Caco-2 (cell line): ENCODE measurements at regions not wholly inside any gene's neighbourhood (a gene's known extent, or its start where the extent isn't known, plus 50 kb on each side); places are given as distances from the start of the nearest gene placed in this dataset.
"Not testable (repeated sequence)": the region's sequence is repeated elsewhere in the genome, so short reads cannot be mapped to it uniquely, and the experiment has no call there.

Experiments used
- BruUV-seq: library from RNA; stranded (reverse); fragments of 400-500 nt; replicated peaks from 2 replicates; lab custom pipeline; 2021; lab: Mats Ljungman, UMichigan
- CTCF ChIA-PET: fragments of 300-600 bp; sonication (Branson Sonifier 250); formaldehyde crosslinking; loops from one replicate; lab custom pipeline; 2022; ENCODE audit warnings: antibody characterized with exemption; lab: Charles Lee
- POLR2A ChIA-PET: fragments of 300-600 bp; sonication (Branson Sonifier 250); formaldehyde crosslinking; loops from one replicate; lab custom pipeline; 2022; ENCODE audit warnings: antibody characterized with exemption; lab: Charles Lee
- DNase-seq, 2 experiments: peaks; one replicate each; pipeline versions ENCODE4 v3.0.0 to v3.0.0-alpha.2; 2020 to 2022
- H3K27me3 ChIP-seq: replicated peaks from 2 replicates; pipeline ENCODE4 v1.6.0; 2011; ENCODE audit warnings: low read length; ENCODE audit not compliant: control insufficient read depth, insufficient read depth
- H3K36me3 ChIP-seq: 2 replicates; pipeline ENCODE4 v1.5.1; 2011; ENCODE audit warnings: low read length; ENCODE audit not compliant: control insufficient read depth, insufficient read depth
- H3K4me1 ChIP-seq: fragments of 250-450 bp; sonication (Bioruptor Pico); 2 replicates; pipeline ENCODE4 v1.5.1; 2020; ENCODE audit warnings: mild to moderate bottlenecking
- H3K4me3 ChIP-seq: 2 replicates; pipeline ENCODE4 v1.5.1; 2011; ENCODE audit warnings: low read depth, mild to moderate bottlenecking, control low read depth, low read length
- H3K9me3 ChIP-seq: fragments of 250-450 bp; sonication (Bioruptor Pico); 2 replicates; pipeline ENCODE4 v1.5.1; 2020; ENCODE audit warnings: mild to moderate bottlenecking, moderate library complexity
- H3K27ac Mint-ChIP-seq: one replicate; pipeline ENCODE4 v1.8.0; 2022; ENCODE audit warnings: mixed read lengths; ENCODE audit not compliant: unreplicated experiment
- H3K27me3 Mint-ChIP-seq: one replicate; pipeline ENCODE4 v1.8.0; 2022; ENCODE audit warnings: mixed read lengths; ENCODE audit not compliant: insufficient read depth, unreplicated experiment
- H3K36me3 Mint-ChIP-seq: one replicate; pipeline ENCODE4 v1.8.0; 2022; ENCODE audit warnings: mild to moderate bottlenecking, mixed read lengths; ENCODE audit not compliant: insufficient read depth, unreplicated experiment
- H3K4me1 Mint-ChIP-seq: one replicate; pipeline ENCODE4 v1.8.0; 2022; ENCODE audit warnings: low read depth, mixed read lengths; ENCODE audit not compliant: unreplicated experiment
- H3K4me3 Mint-ChIP-seq: one replicate; pipeline ENCODE4 v1.8.0; 2022; ENCODE audit warnings: mild to moderate bottlenecking, moderate library complexity, mixed read lengths; ENCODE audit not compliant: unreplicated experiment
- H3K9me3 Mint-ChIP-seq: one replicate; pipeline ENCODE4 v1.8.0; 2022; ENCODE audit warnings: mixed read lengths; ENCODE audit not compliant: unreplicated experiment
- intact Hi-C: fragments of 100-400 bp; cut with micrococcal nuclease; formaldehyde crosslinking; loops from one replicate; pipeline ENCODE4 v1.10.0; 2022; ENCODE audit not compliant: unreplicated experiment

DNA sequence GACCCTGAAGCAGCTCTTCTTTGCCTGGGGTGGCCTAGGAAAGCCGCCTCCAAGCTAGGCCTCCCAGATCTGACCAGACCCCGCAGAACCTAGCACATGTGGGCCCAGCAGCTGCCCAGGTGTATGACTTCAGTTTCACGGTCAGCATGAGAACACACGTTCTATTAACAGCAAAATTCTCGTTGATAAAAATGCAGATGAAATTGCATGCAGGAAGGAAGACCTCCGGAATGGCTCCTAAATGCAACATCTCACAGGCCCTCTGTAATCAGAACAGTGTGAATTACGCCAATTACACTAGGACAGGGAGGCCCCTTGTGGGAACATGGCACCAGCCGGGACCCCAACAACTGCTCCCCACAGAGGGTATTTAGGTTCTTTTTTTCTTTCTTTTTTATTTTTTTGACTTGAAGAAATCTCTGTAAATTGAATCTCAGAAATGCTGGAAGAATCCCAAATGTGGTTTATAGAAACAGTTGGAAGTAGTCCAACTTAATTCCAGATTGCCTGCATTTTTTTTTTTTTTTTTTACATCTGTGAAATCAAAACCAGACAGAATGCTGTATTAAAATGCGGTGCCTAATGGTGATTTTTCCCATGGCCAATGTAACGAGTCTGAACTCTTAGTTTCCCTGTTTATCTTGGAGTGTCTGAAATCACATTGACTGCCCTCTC is 185.1 kb downstream of the NPIPB11 start:
- H3K4me1 Mint-ChIP-seq, H3K27me3 Mint-ChIP-seq: not testable (repeated sequence)

DNA sequence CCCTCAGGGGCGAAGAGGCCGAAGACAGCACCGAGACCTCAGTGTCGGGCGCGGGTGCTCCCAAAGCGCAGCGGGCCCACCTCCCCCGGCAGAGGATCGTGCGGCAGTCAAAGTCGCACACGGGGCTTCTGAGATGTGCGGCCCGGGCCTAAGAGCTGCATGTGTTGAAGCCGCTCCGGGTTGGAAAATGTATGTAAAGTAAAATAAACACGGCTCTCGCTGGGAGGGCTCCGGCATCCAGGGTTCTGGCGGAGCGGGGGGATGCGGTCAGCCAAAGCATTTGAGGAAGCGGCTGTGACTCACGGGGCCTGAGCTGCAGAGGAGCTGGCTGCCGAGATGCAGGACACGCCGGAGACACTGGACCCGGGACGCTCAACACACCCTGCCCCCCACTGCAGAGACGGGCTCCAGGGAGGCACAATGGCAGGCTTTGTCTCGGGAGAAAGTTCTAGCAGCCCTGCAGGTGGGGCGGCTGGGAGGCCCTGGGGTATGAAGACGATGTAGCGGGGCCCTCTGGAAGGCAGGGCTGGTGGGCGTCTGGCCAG is 185.8 kb downstream of the NPIPB11 start:
- intact Hi-C loops, H3K9me3 Mint-ChIP-seq, CTCF ChIA-PET, H3K27ac Mint-ChIP-seq, H3K27me3 ChIP-seq, H3K4me1 Mint-ChIP-seq, H3K36me3 ChIP-seq, BruUV-seq, H3K4me3 Mint-ChIP-seq, H3K36me3 Mint-ChIP-seq, DNase-seq, H3K4me3 ChIP-seq, H3K9me3 ChIP-seq, POLR2A ChIA-PET, H3K27me3 Mint-ChIP-seq, H3K4me1 ChIP-seq: not testable (repeated sequence)

More for the DNA sequence above, 185.1 kb downstream of the NPIPB11 start:
- H3K9me3 ChIP-seq, DNase-seq, H3K36me3 ChIP-seq, H3K4me3 ChIP-seq, BruUV-seq, H3K4me1 ChIP-seq, CTCF ChIA-PET, intact Hi-C loops, H3K27me3 ChIP-seq, H3K9me3 Mint-ChIP-seq, H3K4me3 Mint-ChIP-seq, H3K36me3 Mint-ChIP-seq, H3K27ac Mint-ChIP-seq, POLR2A ChIA-PET: not testable (repeated sequence)

DNA sequence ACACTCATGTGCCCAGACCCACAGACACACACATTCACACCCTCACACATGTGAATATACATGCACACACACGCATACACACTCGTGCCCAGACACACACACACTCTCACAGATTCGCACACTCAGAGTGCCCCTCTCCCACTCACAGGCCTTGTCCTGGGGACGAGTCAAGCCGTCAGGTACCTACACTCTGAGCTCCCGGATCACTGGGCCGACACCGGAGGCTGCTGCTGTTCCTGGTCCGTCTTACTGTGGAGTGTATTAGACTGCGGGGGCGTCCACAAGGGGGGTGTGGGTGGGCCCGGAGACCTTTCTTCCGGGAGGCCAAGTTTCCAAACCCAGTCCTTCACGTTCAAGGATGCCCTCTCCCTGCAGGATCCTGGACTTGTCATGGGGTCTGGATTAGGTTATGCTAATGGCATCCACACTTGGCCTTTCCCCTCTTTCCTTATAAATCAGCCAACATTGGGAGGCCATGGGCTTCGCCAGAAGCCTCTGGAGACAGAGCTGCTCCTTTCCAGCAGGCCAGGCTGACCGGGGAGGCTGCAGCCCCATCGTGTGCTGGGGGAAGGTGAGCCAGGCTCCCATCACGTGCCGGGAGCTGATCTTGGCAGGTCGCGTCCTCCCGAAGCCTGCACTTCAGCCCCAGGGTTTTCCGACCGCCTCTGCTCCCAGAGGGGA is 186.4 kb downstream of the NPIPB11 start:
- POLR2A ChIA-PET, CTCF ChIA-PET, H3K4me1 ChIP-seq, DNase-seq, intact Hi-C loops, H3K36me3 ChIP-seq, H3K4me3 Mint-ChIP-seq, H3K27me3 ChIP-seq, H3K4me1 Mint-ChIP-seq, H3K27ac Mint-ChIP-seq, H3K4me3 ChIP-seq, H3K9me3 ChIP-seq, H3K9me3 Mint-ChIP-seq, H3K36me3 Mint-ChIP-seq, BruUV-seq, H3K27me3 Mint-ChIP-seq: not testable (repeated sequence)

DNA sequence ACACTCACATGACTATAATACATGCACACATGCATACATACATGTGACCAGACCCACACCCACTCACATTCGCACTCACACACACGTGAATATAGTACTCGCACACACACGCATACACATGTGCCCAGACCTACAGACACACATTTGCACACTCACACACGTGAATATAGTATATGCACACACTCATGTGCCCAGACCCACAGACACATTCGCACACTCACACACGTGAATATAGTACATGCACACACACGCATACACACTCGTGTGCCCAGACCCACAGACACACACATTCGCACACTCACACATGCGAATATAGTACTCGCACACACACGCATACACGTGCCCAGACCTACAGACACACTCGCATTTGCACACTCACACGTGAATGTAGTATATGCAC is 186.9 kb downstream of the NPIPB11 start:
- H3K4me3 Mint-ChIP-seq, H3K4me3 ChIP-seq, H3K27me3 ChIP-seq, H3K4me1 ChIP-seq, H3K27me3 Mint-ChIP-seq, POLR2A ChIA-PET, DNase-seq, intact Hi-C loops, H3K36me3 ChIP-seq, H3K4me1 Mint-ChIP-seq, H3K9me3 Mint-ChIP-seq, H3K27ac Mint-ChIP-seq, H3K9me3 ChIP-seq, CTCF ChIA-PET, BruUV-seq, H3K36me3 Mint-ChIP-seq: not testable (repeated sequence)

DNA sequence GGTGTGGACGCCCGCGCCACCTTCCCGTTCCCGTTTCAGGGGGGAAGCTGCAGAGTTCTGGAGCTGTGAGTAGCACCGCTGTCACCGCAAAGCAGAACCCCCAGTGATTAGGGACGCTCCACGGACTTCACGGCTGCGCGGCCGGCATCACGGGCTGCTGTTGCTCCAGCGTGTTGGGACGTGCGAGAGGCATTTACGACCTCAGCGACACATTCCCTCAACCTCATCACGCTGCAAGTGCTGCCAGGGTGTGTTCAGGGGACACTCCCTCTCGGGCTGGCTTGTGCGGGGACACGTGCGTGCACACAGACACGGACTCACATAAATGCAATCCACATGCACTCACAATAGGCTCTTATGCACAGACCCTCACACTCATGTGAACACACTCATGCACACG is 187.9 kb downstream of the NPIPB11 start:
- H3K27me3 ChIP-seq, CTCF ChIA-PET, H3K27me3 Mint-ChIP-seq, H3K9me3 ChIP-seq, H3K4me1 Mint-ChIP-seq, H3K36me3 ChIP-seq, H3K36me3 Mint-ChIP-seq, intact Hi-C loops, POLR2A ChIA-PET, H3K27ac Mint-ChIP-seq, BruUV-seq, H3K4me3 Mint-ChIP-seq, H3K9me3 Mint-ChIP-seq, DNase-seq, H3K4me3 ChIP-seq, H3K4me1 ChIP-seq: not testable (repeated sequence)

DNA sequence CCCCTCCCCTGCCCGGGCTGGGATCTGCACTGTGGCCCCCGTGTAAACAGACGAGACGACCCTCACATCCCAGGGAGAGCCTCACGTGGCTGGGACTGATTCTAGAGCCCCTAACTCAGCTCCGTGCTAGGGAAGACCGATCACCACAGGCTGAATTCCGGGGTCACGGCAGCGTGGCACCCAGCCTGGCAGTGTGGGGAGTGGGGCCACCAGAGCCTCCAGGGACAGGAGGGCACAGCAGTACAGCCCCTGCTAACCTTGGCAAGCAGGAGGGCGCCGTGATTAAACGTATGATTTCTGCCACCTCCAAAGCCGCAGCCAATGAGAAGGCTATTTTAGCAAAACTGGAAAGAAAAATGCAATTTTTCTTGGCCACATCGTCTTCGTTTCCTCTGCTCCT is 188.3 kb downstream of the NPIPB11 start:
- H3K4me3 Mint-ChIP-seq, CTCF ChIA-PET, BruUV-seq: not testable (repeated sequence)

DNA sequence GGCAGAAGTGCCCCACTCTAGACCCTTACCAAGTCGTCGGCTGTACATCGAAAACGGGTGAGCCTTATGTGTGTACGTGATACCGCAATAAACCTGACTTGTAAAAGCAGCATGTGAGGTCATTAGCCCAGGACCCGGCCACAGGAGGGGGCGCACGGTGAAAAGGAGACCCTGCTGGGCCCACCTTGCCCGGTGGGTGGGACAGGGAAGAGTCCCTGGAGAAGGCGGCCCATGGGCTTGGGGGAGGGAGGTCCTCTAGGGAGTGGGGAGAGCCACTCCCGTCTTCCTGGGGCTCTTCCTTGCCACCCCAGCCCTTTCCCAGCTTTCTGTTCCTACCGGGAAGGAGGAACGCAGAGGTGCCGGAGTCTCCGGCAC is 188.8 kb downstream of the NPIPB11 start:
- H3K27me3 ChIP-seq, H3K4me3 ChIP-seq, DNase-seq, BruUV-seq, H3K4me3 Mint-ChIP-seq, H3K4me1 Mint-ChIP-seq, POLR2A ChIA-PET, H3K9me3 Mint-ChIP-seq, H3K36me3 ChIP-seq, H3K27me3 Mint-ChIP-seq, intact Hi-C loops, H3K27ac Mint-ChIP-seq, H3K4me1 ChIP-seq, H3K36me3 Mint-ChIP-seq, H3K9me3 ChIP-seq, CTCF ChIA-PET: not testable (repeated sequence)

More for the DNA sequence above, 188.3 kb downstream of the NPIPB11 start:
- H3K4me3 ChIP-seq, H3K27ac Mint-ChIP-seq, H3K27me3 ChIP-seq, POLR2A ChIA-PET, H3K36me3 ChIP-seq, H3K36me3 Mint-ChIP-seq, DNase-seq, H3K4me1 Mint-ChIP-seq, H3K9me3 ChIP-seq, H3K9me3 Mint-ChIP-seq, intact Hi-C loops, H3K4me1 ChIP-seq, H3K27me3 Mint-ChIP-seq: not testable (repeated sequence)
